ENCODE measurements at regions not wholly inside any gene's neighbourhood (a gene's known extent, or its start where the extent isn't known, plus 50 kb on each side); places are given as distances from the start of the nearest gene placed in this dataset.

DNA sequence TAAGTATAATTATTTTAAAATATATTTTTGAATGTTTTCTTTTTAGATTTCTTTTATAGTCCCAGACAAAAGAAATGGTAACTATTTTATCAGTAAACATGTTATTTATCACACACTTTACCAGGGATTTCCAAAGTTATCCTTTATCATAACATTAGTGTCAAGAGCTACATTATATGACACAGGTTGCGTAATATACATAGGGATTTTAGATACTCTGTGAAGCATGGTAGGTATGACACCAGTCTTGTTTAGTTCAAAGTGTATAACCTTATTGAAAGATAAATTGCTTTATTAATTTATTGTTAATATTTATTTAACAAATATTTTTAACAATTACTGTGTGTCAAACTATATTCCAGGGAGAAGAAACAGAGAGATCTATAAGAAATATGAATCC is 163.3 kb upstream of the PABPC4L start:
- RAD21 ChIA-PET (ENCODE audit: low non-redundant PET in 1 of 2, low total read pairs in 2 of 2, uncharacterized antibody in 2 of 2, unreplicated experiment in 2 of 2) = no interaction called here
- H3K27me3 ChIP-seq (ENCODE audit: insufficient read depth, low read length) = no peaks in the 10 kb centered on the region
- BruUV-seq (replicated peaks) = no TSS peak
- H3K79me2 ChIP-seq (ENCODE audit: insufficient read depth, low read length) = no peaks in the 10 kb centered on the region
- no peak overlapping the region for H2AFZ ChIP-seq (ENCODE audit: low read depth, low read length, poor library complexity, severe bottlenecking)
- H3K4me1 ChIP-seq (ENCODE audit: control insufficient read depth in 1 of 2, insufficient read depth in 2 of 2, low read length in 2 of 2) = no peaks in the 10 kb centered on the region
- H3K27ac ChIP-seq (ENCODE audit: low read depth, low read length) = no peak overlapping the region
- DNase-seq (ENCODE audit: low read depth, low spot score) (no peak), ATAC-seq (no peak)
- intact Hi-C loops (cut with micrococcal nuclease) = no loop called here
- no peak overlapping the region for H3K4me3 ChIP-seq (replicated peaks in 1 of 2; ENCODE audit: low read depth in 1 of 2, low read length in 2 of 2)
- no peaks in the 10 kb centered on the region for H4K20me1 ChIP-seq (ENCODE audit: insufficient read depth)
- no peak overlapping the region for H3K4me2 ChIP-seq (ENCODE audit: low read length)
- no peaks in the 10 kb centered on the region for H3K36me3 ChIP-seq (ENCODE audit: control insufficient read depth in 1 of 2, insufficient read depth in 2 of 2, low read length in 2 of 2)
- POLR2A ChIA-PET = no interaction called here
- CTCF ChIA-PET = no interaction called here
- no peak overlapping the region for H3K9ac ChIP-seq (ENCODE audit: low read length)
- no peaks in the 10 kb centered on the region for H3K9me3 ChIP-seq (ENCODE audit: control insufficient read depth in 1 of 2, insufficient read depth in 1 of 2, low read depth in 1 of 2, low read length in 2 of 2)
- no peaks in the 10 kb centered on the region for H3K9me2 ChIP-seq (ENCODE audit: insufficient read depth)
- TF ChIP-seq YY1 (IDR thresholded peaks at IDR 0.05; ENCODE audit: extremely low read depth, insufficient replicate concordance, low read depth, low read length) (no peak), ATF3 (IDR thresholded peaks at IDR 0.05) (no peak), RAD21 (IDR thresholded peaks at IDR 0.05; ENCODE audit: low read depth) (no peak), CBX3 (IDR thresholded peaks at IDR 0.05; ENCODE audit: low read depth) (no peak), SRF (IDR thresholded peaks at IDR 0.05; ENCODE audit: low read depth) (no peak), CTCF (IDR thresholded peaks at IDR 0.05 in 2 of 3, conservative IDR thresholded peaks at IDR 0.05 in 1 of 3; ENCODE audit: borderline replicate concordance in 1 of 3, insufficient read depth in 1 of 3, low read depth in 2 of 3, low read length in 2 of 3) (no peak), POLR2A (IDR thresholded peaks at IDR 0.05; ENCODE audit: borderline replicate concordance, extremely low read depth, insufficient read depth, insufficient read length) (no peak), TCF7L2 (IDR thresholded peaks at IDR 0.05; ENCODE audit: borderline replicate concordance, extremely low read depth, insufficient read depth, insufficient read length) (no peak), ZFX (IDR thresholded peaks at IDR 0.05) (no peak), POLR2AphosphoS5 (IDR thresholded peaks at IDR 0.05; ENCODE audit: low read depth, low read length) (no peak), EZH2 (IDR thresholded peaks at IDR 0.05) (no peak), JUND (IDR thresholded peaks at IDR 0.05) (no peak), CEBPB (IDR thresholded peaks at IDR 0.05; ENCODE audit: low read depth) (no peak), SIN3A (IDR thresholded peaks at IDR 0.05; ENCODE audit: low read depth) (no peak)
- TF ChIP-seq, protein P1, sequence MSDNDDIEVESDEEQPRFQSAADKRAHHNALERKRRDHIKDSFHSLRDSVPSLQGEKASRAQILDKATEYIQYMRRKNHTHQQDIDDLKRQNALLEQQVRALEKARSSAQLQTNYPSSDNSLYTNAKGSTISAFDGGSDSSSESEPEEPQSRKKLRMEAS (IDR thresholded peaks at IDR 0.05) = no peak

Data from HCT116 (cell line).